ENCODE measurements at regions not wholly inside any gene's neighbourhood (a gene's known extent, or its start where the extent isn't known, plus 50 kb on each side); places are given as distances from the start of the nearest gene placed in this dataset.

DNA sequence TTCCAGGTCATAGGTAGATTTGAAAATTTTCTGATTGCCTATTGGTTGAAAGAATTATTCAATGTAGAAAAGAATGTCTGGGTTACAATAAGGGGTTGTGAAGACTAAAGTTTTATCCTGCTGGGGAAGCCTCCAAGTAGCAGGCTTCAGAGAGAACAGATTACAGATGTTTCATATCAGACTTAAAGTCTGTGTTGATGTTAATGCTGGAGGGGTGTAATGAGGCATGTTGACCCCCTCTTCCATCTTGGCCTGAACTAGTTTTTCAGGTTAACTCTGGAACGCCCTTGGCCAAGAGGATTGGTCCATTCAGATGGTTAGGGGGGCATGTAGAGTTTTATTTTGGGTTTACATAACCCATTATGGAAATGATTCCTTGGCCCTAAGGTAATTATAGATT, 356.2 kb downstream of the UTRN start:
- Histone ChIP-seq H3K27me3 (no peaks in the 10 kb centered on the region), H3K4me1 (no peaks in the 10 kb centered on the region), H3K9me3 (no peaks in the 10 kb centered on the region), H3K27ac (no peak overlapping the region), H3K4me3 (no peak overlapping the region), H3K36me3 (no peaks in the 10 kb centered on the region)
- ATAC-seq: no peak
- TF ChIP-seq, protein P1, sequence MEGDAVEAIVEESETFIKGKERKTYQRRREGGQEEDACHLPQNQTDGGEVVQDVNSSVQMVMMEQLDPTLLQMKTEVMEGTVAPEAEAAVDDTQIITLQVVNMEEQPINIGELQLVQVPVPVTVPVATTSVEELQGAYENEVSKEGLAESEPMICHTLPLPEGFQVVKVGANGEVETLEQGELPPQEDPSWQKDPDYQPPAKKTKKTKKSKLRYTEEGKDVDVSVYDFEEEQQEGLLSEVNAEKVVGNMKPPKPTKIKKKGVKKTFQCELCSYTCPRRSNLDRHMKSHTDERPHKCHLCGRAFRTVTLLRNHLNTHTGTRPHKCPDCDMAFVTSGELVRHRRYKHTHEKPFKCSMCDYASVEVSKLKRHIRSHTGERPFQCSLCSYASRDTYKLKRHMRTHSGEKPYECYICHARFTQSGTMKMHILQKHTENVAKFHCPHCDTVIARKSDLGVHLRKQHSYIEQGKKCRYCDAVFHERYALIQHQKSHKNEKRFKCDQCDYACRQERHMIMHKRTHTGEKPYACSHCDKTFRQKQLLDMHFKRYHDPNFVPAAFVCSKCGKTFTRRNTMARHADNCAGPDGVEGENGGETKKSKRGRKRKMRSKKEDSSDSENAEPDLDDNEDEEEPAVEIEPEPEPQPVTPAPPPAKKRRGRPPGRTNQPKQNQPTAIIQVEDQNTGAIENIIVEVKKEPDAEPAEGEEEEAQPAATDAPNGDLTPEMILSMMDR (IDR thresholded peaks at IDR 0.05): no peak
- TF ChIP-seq POLR2AphosphoS5 (IDR thresholded peaks at IDR 0.05) (no peak), EP300 (IDR thresholded peaks at IDR 0.05) (no peak), POLR2A (IDR thresholded peaks at IDR 0.05) (no peak)
- WGBS, 2 donors (ENCODE audit: low coverage in 1 of 2): 63 to 83% methylated on average over 1 of the region's 1 CpG

DNA sequence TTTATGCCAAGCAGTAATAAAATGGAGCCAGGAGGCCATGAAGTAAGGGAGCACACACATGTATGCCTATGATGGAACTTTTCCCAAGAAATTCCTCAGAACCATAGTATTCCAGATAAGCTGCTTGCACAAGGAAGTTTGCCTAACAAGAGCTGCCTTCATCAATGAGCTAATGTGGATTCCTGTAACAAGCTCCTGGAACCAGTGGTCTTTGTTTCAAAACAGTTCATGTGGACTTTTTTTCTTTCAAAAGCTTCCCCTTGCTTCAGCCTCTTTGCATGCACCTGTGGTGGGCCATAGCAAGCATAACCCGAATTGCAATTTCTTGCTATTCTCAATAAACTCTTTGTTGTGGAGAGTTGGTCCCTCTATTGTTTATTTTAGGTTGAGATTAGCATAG, 359.6 kb downstream of the UTRN start:
- Histone ChIP-seq H3K9me3 (no peaks in the 10 kb centered on the region), H3K27me3 (no peaks in the 10 kb centered on the region), H3K27ac (no peak overlapping the region), H3K4me3 (no peak overlapping the region), H3K36me3 (no peaks in the 10 kb centered on the region), H3K4me1 (no peaks in the 10 kb centered on the region)
- TF ChIP-seq POLR2A (IDR thresholded peaks at IDR 0.05) (no peak), POLR2AphosphoS5 (IDR thresholded peaks at IDR 0.05) (no peak)
- TF ChIP-seq, protein P1 (IDR thresholded peaks at IDR 0.05): no peak
- 82 to 83% methylated on average over 1 of the region's 1 CpG for WGBS, 2 donors (ENCODE audit: low coverage in 1 of 2)
- ATAC-seq: no peak

DNA sequence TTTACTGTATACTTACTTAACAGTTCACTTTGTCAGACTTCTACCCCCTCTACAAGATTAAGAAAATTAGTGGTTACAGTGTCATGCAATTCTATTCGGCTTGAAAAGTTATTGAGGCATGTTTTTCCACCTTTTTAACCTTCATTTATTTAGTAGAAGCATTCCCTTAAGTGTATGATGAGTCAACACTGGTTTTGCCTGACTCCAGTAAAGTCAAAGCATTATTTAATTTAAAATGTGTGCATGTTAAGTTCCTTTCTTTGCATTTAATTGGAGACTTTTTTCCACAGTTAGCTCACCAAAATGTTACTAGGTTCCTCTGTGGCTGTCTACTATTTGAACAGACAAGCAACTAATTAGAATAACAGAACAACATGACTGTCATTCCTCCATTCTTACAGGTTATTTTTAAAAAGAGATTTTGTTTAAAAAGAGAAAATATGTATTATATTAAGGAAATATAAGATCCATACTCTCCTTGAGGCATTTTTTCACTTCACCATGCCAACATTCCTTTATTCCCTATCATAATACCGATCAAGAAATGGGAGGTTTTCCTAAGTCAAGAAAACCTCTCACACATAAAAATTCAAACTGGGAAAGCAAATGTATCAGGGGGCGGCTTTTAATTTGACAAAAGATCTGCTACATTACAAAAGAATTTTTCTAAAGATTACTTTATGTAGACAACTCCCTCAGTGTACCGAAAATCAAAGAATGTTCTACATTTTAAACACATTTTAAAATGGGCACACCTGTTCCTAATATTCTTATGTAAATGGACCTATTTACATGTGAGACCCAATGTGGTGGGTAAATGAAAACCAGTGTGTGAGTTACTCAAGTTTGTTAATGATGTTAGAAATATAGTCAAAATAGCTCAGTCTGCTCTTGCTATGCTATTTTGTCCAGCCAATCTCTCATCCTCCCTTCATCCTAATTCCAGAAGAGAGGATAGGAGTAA, 361.2 kb downstream of the UTRN start:
- Histone ChIP-seq H3K4me3 (no peak overlapping the region), H3K27me3 (no peaks in the 10 kb centered on the region), H3K9me3 (no peaks in the 10 kb centered on the region), H3K4me1 (no peaks in the 10 kb centered on the region), H3K36me3 (no peaks in the 10 kb centered on the region), H3K27ac (no peak overlapping the region)
- no peak for ATAC-seq
- 86 to 90% methylated on average over 4 of the region's 4 CpGs for WGBS, 2 donors (ENCODE audit: low coverage in 1 of 2)
- TF ChIP-seq POLR2AphosphoS5 (IDR thresholded peaks at IDR 0.05) (no peak), EP300 (IDR thresholded peaks at IDR 0.05) (no peak), POLR2A (IDR thresholded peaks at IDR 0.05) (no peak)
- TF ChIP-seq, protein P1 (IDR thresholded peaks at IDR 0.05): no peak

DNA sequence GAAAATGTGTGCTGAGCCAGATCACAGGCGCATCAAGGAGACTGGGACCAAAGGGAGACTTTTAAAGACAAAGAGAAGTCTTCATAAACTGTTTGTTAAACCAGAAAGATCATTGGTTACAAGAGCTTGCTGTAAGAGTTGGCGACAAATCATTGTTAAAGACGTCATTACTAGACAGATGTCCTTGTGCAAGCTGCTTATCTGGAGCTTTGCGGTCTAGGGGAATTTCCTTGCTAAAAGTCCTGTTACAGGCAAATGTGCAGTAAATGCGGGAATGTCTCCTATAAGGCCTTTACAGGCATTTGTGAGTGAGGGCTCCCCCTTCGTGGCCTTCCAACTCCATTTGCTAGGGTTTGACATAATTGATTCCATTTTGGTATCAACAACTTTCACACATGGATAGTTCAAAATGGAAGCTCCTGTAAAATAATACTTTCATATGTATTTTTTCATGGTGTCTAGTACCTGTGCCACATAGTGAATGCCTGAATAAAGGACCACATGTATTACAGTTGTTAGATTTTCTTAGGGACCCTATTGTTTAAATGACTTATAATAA, 362.4 kb downstream of the UTRN start:
- Histone ChIP-seq H3K4me3 (no peak overlapping the region), H3K4me1 (no peaks in the 10 kb centered on the region), H3K27me3 (no peaks in the 10 kb centered on the region), H3K36me3 (no peaks in the 10 kb centered on the region), H3K9me3 (no peaks in the 10 kb centered on the region), H3K27ac (no peak overlapping the region)
- WGBS, 2 donors (ENCODE audit: low coverage in 1 of 2): 95 to 100% methylated on average over 5 to 6 of the region's 6 CpGs
- TF ChIP-seq EP300 (IDR thresholded peaks at IDR 0.05) (no peak), POLR2A (IDR thresholded peaks at IDR 0.05) (no peak), POLR2AphosphoS5 (IDR thresholded peaks at IDR 0.05) (no peak)
- TF ChIP-seq, protein P1 (IDR thresholded peaks at IDR 0.05): no peak
- no peak for ATAC-seq

Data from gastroesophageal sphincter (tissue), 4 donors.